ENCODE measurements at regions not wholly inside any gene's neighbourhood (a gene's known extent, or its start where the extent isn't known, plus 50 kb on each side); places are given as distances from the start of the nearest gene placed in this dataset.
"Not testable (repeated sequence)": the region's sequence is repeated elsewhere in the genome, so short reads cannot be mapped to it uniquely, and the experiment has no call there.

- not testable (repeated sequence) for DNase-seq (ENCODE audit: low read depth)
These were observed 52.0 kb downstream of the SYT15B start for GRCh38 chr10:47711428-47711827.

DNA sequence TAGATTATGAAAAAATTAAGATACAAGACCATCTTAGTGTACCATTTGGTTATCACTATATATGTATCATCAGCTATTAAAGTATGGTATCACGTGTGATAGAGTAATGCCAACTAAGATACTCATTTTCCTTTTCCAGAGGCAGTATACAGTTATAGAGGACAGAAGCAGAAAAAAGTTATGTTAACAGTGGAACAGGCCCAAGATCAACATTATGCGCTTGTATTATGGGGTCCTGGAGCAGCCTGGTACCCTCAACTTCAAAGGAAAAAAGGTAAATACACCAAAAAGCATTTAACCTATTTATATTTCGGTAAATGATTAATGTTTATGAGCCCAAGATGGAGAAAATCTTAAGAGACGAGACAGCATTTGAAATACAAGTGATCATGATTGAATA lies 52.9 kb downstream of the SYT15B start:
- not testable (repeated sequence) for DNase-seq (ENCODE audit: low read depth)

DNA sequence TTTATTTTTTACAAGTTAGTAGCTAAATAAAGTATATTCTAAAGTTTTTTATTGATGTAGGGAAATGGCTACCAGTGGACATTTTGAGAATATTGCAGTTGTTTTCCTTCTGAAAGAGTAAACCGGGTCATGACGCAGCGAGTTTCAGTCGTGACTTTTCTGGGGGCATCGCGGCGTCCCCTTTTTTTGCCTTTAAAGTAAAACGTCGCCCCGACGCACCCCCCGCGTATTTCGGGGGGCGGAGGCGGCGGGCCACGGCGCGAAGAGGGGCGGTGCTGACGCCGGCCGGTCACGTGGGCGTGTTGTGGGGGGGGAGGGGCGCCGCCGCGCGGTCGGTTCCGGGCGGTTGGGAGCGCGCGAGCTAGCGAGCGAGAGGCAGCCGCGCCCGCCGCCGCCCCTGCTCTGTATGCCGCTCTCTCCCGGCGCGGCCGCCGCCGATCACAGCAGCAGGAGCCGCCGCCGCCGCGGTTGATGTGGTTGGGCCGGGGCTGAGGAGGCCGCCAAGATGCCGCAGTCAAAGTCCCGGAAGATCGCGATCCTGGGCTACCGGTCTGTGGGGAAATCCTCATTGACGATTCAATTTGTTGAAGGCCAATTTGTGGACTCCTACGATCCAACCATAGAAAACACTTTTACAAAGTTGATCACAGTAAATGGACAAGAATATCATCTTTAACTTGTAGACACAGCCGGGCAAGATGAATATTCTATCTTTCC lies 57.5 kb downstream of the SYT15B start:
- DNase-seq (ENCODE audit: low read depth) = peak; percentile 42

GRCh38 chr10:47701285-47701684 lies 62.1 kb downstream of the SYT15B start:
- not testable (repeated sequence) for DNase-seq (ENCODE audit: low read depth)

GRCh38 chr10:47699854-47700253 lies 63.5 kb downstream of the SYT15B start:
- not testable (repeated sequence) for DNase-seq (ENCODE audit: low read depth)

- not testable (repeated sequence) for DNase-seq (ENCODE audit: low read depth)
These were observed 67.2 kb downstream of the SYT15B start for GRCh38 chr10:47696170-47696569.

GRCh38 chr10:47695149-47695548 lies 68.2 kb downstream of the SYT15B start:
- DNase-seq (ENCODE audit: low read depth) = not testable (repeated sequence)

DNA sequence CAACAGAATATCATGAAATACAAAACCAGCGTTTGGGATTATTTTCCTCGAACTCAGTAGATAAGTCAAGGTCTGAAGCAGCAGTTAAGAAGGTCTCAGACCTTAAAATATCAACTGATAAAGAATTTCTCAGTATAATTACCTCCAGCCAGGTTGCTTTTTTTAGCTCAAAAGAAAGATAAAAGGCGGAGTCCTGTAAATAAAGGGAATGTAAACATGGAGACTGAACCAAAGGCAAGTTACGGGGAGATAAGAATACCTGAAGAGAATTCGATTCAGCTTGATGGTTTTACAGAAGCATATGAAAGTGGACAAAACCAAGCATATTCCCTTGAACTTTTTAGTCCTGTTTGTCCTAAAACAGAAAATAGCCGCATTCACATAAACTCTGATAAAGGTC lies 73.1 kb downstream of the SYT15B start:
- not testable (repeated sequence) for DNase-seq (ENCODE audit: low read depth)

GRCh38 chr10:47683826-47684475 lies 79.4 kb downstream of the SYT15B start:
- DNase-seq (ENCODE audit: low read depth) = not testable (repeated sequence)

DNA sequence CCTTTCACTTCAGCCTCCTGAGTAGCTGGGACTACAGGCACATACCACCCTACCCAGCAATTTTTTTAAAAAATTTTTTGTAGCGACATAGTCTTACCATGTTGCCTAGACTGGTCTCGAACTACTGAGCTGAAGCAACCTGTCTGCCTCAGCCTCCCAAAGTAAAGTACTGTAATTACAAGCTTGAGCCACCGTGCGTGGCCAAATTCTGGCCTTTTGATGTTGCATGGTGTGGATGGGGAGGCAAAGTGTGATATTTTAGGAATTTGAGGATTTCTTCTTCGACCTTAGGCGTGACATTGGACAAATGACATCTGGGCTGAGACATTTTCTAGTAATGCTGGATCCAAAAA lies 81.8 kb downstream of the SYT15B start:
- DNase-seq (ENCODE audit: low read depth) = not testable (repeated sequence)

DNA sequence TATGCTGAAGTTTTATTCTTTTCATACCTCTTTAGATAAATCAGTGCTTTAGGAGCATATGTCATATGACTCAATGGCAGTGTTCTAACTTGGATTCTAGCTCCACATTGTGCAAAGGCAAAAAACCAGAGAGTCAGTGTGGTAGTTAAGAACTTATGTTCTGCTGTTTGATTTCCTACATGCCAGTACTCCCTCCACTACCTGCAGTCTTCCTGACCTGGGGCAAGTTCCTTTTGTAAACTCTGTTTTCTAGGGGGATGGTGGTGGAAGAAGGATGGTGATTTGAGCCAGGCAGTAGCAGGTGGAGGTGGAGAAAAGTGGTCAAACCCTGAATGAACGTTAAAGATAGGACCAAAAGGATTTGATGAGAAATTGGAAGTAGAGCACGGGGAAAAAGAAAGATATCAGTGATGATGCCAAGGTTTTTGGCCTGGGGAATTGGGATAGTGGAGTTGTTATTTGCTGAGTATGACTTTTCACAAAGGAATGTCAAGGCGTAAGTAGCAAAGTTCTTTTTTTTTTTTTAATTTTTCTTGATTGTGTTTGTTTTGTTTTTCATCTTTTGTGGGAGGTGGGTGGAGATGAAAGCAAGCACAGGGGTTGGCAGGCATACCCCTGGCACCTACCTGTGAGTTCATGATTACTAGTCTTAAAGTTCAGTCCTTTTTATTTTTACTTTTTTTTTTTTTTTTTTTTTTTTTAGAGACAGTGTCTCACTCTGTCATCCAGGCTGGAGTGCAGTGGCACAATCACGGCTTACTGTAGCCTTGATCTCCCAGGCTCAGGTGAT lies 82.3 kb downstream of the SYT15B start:
- DNase-seq (ENCODE audit: low read depth) = not testable (repeated sequence)

DNA sequence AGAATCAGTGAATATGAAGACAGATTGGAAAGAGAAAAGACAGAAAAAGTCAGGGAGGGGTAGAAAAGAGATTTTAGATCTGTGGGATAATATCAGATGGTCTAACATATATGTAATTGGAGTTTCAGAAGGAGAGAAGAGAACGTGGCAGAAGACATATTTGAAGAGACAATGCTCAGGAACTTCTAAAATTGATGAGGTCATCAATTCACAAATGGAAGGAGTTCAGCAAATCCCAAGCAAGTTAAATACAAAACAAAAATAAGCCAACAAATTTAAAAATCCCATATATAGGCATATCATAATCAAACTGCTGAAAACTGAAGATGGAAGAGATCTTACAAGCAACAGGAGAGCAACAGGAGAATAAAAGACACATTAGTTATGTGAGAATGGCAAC lies 87.3 kb downstream of the SYT15B start:
- not testable (repeated sequence) for DNase-seq (ENCODE audit: low read depth)

DNA sequence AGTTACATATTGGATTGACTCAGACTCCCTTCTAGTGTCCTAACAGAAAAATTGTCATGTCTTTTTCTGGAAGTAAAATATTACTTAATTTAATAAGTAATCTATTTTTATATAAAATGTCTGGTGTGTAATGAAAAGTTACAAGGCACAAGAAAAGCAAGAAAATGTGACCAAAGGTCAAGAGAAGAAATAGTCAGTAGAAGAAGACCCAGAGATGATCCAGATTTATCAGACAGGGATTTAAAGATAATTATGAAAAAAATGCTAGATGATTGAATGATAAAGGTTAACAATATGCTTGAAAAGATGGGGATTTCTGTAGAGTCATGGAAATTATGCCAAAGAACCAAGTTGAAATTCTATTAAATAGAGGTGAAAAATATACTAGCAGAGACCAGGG lies 87.8 kb downstream of the SYT15B start:
- not testable (repeated sequence) for DNase-seq (ENCODE audit: low read depth)

DNA sequence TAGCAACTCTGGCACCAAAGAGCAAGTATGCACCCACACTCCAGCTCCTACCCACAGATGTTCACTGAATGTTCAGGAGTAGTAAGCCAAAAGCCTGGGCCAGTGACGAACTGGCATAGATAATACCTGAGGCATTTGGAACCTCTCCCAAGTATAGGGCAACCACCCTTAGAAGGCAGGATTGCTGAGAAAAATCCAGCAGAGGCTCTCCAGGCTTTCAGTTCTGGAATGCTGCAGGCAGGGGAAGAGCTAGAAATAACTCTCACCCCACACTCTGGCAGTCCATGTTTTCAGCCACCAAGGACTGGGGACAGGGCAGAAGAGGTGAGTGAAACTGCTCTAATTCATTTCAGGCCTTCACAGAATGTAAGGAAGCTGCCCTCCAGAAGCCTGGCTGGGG lies 90.3 kb downstream of the SYT15B start:
- DNase-seq (ENCODE audit: low read depth) = not testable (repeated sequence)

- DNase-seq (ENCODE audit: low read depth) = not testable (repeated sequence)
These were observed 92.5 kb downstream of the SYT15B start for GRCh38 chr10:47670857-47671256.

DNA sequence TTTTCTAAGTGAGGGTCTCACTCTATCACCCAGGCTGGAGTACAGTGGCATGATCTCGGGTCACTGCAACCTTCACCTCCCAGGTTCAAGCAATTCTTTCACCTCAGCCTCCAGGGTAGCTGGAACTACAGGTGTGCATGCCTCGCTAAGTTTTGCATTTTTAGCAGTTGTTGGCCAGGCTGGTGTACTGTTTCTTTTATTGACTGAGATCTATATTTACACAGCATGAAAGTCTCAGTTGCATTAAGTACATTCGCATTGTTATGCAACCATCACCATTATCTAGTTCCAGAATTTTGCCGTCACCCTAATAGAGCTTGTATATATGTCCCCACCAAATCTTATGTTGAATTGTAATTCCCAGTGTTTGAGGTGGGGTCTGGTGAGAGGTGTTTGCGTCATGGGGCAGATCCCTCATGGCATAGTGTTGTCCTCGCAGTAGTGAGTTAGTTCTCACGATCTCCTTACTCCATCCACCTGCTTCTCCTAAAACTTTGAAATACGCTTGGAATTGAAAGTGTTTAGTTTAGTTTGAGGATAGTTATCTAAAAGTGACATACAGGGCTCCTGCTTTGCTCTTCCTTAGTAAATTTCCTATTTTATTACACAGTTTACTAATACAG lies 101.3 kb downstream of the SYT15B start:
- not testable (repeated sequence) for DNase-seq (ENCODE audit: low read depth)

DNA sequence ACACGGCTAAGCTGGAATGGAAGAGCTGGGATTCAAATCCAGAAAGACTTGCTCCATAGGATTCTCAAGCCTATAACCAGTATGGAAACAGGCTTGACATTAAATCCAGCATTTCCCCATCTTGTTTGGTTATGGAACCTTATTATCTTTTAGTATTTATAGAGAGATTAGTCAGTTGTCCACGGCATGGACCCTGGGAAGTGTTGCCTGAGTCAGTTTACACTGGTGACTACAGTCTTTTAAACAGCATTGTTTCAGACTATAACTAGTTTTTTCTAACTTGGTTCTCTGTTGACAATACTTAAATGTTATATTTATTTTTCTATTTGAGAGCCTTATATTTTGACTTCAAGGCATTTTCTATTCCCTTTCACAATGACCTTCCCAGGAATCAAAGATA lies 106.7 kb downstream of the SYT15B start:
- not testable (repeated sequence) for DNase-seq (ENCODE audit: low read depth)

GRCh38 chr10:47654161-47654560 lies 109.2 kb downstream of the SYT15B start:
- DNase-seq (ENCODE audit: low read depth) = not testable (repeated sequence)

DNA sequence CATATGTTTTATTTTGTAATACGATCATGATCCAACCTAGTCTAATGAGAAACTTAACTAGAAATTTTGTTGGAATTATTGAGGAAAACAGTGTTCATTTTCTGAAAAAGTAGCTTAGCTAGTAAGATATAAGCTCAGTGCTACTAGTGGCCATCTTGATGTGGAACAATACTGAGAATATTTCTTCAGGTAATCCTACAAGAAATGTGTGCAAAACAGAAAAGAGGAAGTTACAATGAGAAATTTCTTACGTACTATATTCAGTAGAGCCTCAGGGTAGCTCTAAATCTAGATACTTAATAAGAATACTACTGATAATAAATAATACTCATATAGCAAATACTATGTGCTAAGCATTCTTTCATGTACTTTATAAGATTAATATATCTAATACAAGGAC lies 114.8 kb downstream of the SYT15B start:
- DNase-seq (ENCODE audit: low read depth) = not testable (repeated sequence)

GRCh38 chr10:47647523-47648101 lies 115.8 kb downstream of the SYT15B start:
- not testable (repeated sequence) for DNase-seq (ENCODE audit: low read depth)

- not testable (repeated sequence) for DNase-seq (ENCODE audit: low read depth)
These were observed 116.6 kb downstream of the SYT15B start for GRCh38 chr10:47646686-47647273.

Measured in stimulated activated CD8-positive, alpha-beta memory T cell treated with anti-CD3 and anti-CD28 coated beads, Interleukin-15, amount 100 ng/mL, for 1 hour (primary cell).